Neural cell (in vitro differentiated cells): ENCODE measurements at regions not wholly inside any gene's neighbourhood (a gene's known extent, or its start where the extent isn't known, plus 50 kb on each side); places are given as distances from the start of the nearest gene placed in this dataset.
A peak's percentile ranks its signal among the peaks of the same experiment; 100 is the strongest.

ENCODE experiments used
- H2AFZ ChIP-seq: fragments of 200-600, 300-800 bp; sonication (generic), shearing (Covaris generic); 2 replicates; pipeline ENCODE4 v1.6.0; 2014; ENCODE audit warnings: low read depth, mild to moderate bottlenecking, antibody characterized with exemption, low read length, moderate library complexity
- H3F3A ChIP-seq: fragments of 200-600 bp; shearing (Covaris generic); 2 replicates; pipeline ENCODE4 v1.6.1; 2016; ENCODE audit warnings: mild to moderate bottlenecking, moderate library complexity, mixed read lengths, antibody characterized with exemption, low read length; ENCODE audit not compliant: insufficient read depth, poor library complexity, severe bottlenecking
- H3K27ac ChIP-seq: fragments of 200-600, 300-800 bp; sonication (generic), shearing (Covaris generic); 2 replicates; pipeline ENCODE4 v1.5.1; 2014; ENCODE audit warnings: mild to moderate bottlenecking, low read length, moderate library complexity
- H3K27me3 ChIP-seq: fragments of 300-800, 200-600 bp; sonication (generic), shearing (Covaris generic); 2 replicates; pipeline ENCODE4 v1.6.0; 2014; ENCODE audit warnings: mild to moderate bottlenecking, low read depth, low read length, moderate library complexity; ENCODE audit not compliant: insufficient read depth
- H3K36me3 ChIP-seq: fragments of 300-800, 200-600 bp; sonication (generic), shearing (Covaris generic); 2 replicates; pipeline ENCODE4 v1.5.1; 2014; ENCODE audit warnings: mild to moderate bottlenecking, antibody characterized with exemption, low read length, moderate library complexity; ENCODE audit not compliant: insufficient read depth
- H3K4me2 ChIP-seq: fragments of 300-800, 200-600 bp; sonication (generic), shearing (Covaris generic); 2 replicates; pipeline ENCODE4 v1.6.0; 2014; ENCODE audit warnings: mild to moderate bottlenecking, low read length
- H3K4me3 ChIP-seq: fragments of 300-800, 200-600 bp; sonication (generic), shearing (Covaris generic); 2 replicates; pipeline ENCODE4 v1.5.1; 2014; ENCODE audit warnings: mild to moderate bottlenecking, low read length, moderate library complexity
- H3K79me2 ChIP-seq: fragments of 200-600 bp; shearing (Covaris generic); replicated peaks from 2 replicates; pipeline ENCODE4 v1.6.0; 2014; ENCODE audit warnings: mild to moderate bottlenecking, low read length, moderate library complexity; ENCODE audit not compliant: insufficient read depth
- H3K9ac ChIP-seq: fragments of 300-800, 200-600 bp; sonication (generic), shearing (Covaris generic); 2 replicates; pipeline ENCODE4 v1.6.1; 2016; ENCODE audit warnings: mild to moderate bottlenecking, low read length, mixed read lengths
- H3K9me2 ChIP-seq: fragments of 200-600 bp; shearing (Covaris generic); 2 replicates; pipeline ENCODE4 v1.6.1; 2016; ENCODE audit warnings: mild to moderate bottlenecking, low read length, mixed read lengths; ENCODE audit not compliant: insufficient read depth
- H3K9me3 ChIP-seq: fragments of 200-600, 300-800 bp; sonication (generic), shearing (Covaris generic); 2 replicates; pipeline ENCODE4 v1.6.1; 2016; ENCODE audit warnings: mild to moderate bottlenecking, mixed run types, low read length, moderate library complexity, mixed read lengths
- H4K20me1 ChIP-seq: fragments of 200-600 bp; shearing (Covaris generic); 2 replicates; pipeline ENCODE4 v1.6.1; 2016; ENCODE audit warnings: mild to moderate bottlenecking, mixed run types; ENCODE audit not compliant: insufficient read depth
- CTCF ChIP-seq: fragments of 450-650 bp; IDR thresholded peaks from 2 replicates; pipeline ENCODE4 v1.5.1; 2014; ENCODE audit warnings: antibody characterized with exemption, mild to moderate bottlenecking, moderate library complexity; ENCODE audit not compliant: poor library complexity, severe bottlenecking
- EP300 ChIP-seq: fragments of 450-650 bp; conservative IDR thresholded peaks from 2 replicates; pipeline ENCODE4 v1.6.1; 2014; ENCODE audit warnings: antibody characterized with exemption, mild to moderate bottlenecking, moderate library complexity; ENCODE audit not compliant: poor library complexity, severe bottlenecking
- EZH2 ChIP-seq: fragments of 200-600, 300-800 bp; shearing (Covaris generic), sonication (generic); IDR thresholded peaks from 2 replicates; pipeline ENCODE4 v1.6.1; 2014; ENCODE audit warnings: antibody characterized with exemption, low read length, borderline replicate concordance, mild to moderate bottlenecking; ENCODE audit not compliant: insufficient read depth, poor library complexity, severe bottlenecking
- MXI1 ChIP-seq: fragments of 450-650 bp; conservative IDR thresholded peaks from 2 replicates; pipeline ENCODE4 v1.6.1; 2014; ENCODE audit warnings: antibody characterized with exemption, mild to moderate bottlenecking; ENCODE audit not compliant: poor library complexity, severe bottlenecking
- POLR2AphosphoS5 ChIP-seq: IDR thresholded peaks from 2 replicates; pipeline ENCODE4 v1.6.1; 2012
- RAD21 ChIP-seq: fragments of 450-650 bp; conservative IDR thresholded peaks from 2 replicates; pipeline ENCODE4 v1.6.1; 2014; ENCODE audit warnings: antibody characterized with exemption, mild to moderate bottlenecking, moderate library complexity
- REST ChIP-seq: IDR thresholded peaks from 2 replicates; pipeline ENCODE4 v1.6.1; 2012; ENCODE audit warnings: borderline replicate concordance
- SMC3 ChIP-seq: fragments of 450-650 bp; conservative IDR thresholded peaks from 2 replicates; pipeline ENCODE4 v1.6.1; 2014; ENCODE audit warnings: antibody characterized with exemption, mild to moderate bottlenecking, moderate library complexity; ENCODE audit not compliant: poor library complexity
- TAF1 ChIP-seq: IDR thresholded peaks from 2 replicates; pipeline ENCODE4 v1.6.1; 2012; ENCODE audit warnings: low read depth

GRCh38 chr1:95850165-95850649 lies 616.2 kb downstream of the RWDD3 start:
- H3K4me2 ChIP-seq: no peak overlapping the region
- no peaks in the 10 kb centered on the region for H3K79me2 ChIP-seq
- H3K9ac ChIP-seq: no peak overlapping the region
- H3K36me3 ChIP-seq: no peaks in the 10 kb centered on the region
- H3K27ac ChIP-seq: peak overlapping the region; percentile 49
- H4K20me1 ChIP-seq: no peaks in the 10 kb centered on the region
- TF ChIP-seq EZH2: no peak
- no peak for TF ChIP-seq RAD21
- no peak for TF ChIP-seq SMC3
- TF ChIP-seq POLR2AphosphoS5: no peak
- TF ChIP-seq TAF1: no peak
- TF ChIP-seq REST: no peak
- TF ChIP-seq CTCF: no peak
- no peak for TF ChIP-seq MXI1
- no peak for TF ChIP-seq EP300
- no peak overlapping the region for H2AFZ ChIP-seq
- no peaks in the 10 kb centered on the region for H3K27me3 ChIP-seq
- no peaks in the 10 kb centered on the region for H3K9me2 ChIP-seq
- H3K4me3 ChIP-seq: no peak overlapping the region
- no peaks in the 10 kb centered on the region for H3F3A ChIP-seq
- no peaks in the 10 kb centered on the region for H3K9me3 ChIP-seq

GRCh38 chr1:95850763-95851162 lies 616.8 kb downstream of the RWDD3 start:
- Histone ChIP-seq H3K4me3 (peak overlapping the region; percentile 12), H3K4me2 (no peak overlapping the region), H3F3A (no peaks in the 10 kb centered on the region), H4K20me1 (no peaks in the 10 kb centered on the region), H3K36me3 (no peaks in the 10 kb centered on the region), H3K27me3 (no peaks in the 10 kb centered on the region), H3K9me2 (no peaks in the 10 kb centered on the region), H3K9me3 (no peaks in the 10 kb centered on the region), H3K79me2 (no peaks in the 10 kb centered on the region), H2AFZ (no peak overlapping the region), H3K27ac (peak overlapping the region; percentile 49), H3K9ac (no peak overlapping the region)
- TF ChIP-seq POLR2AphosphoS5 (peak; percentile 51), CTCF (no peak), REST (peak; percentile 45), RAD21 (peak; percentile 35), TAF1 (no peak), EZH2 (no peak), MXI1 (no peak), SMC3 (no peak), EP300 (peak; percentile 64)
